HL-60/S4 (cell line): ENCODE measurements at regions not wholly inside any gene's neighbourhood (a gene's known extent, or its start where the extent isn't known, plus 50 kb on each side); places are given as distances from the start of the nearest gene placed in this dataset.
"Not testable (repeated sequence)": the region's sequence is repeated elsewhere in the genome, so short reads cannot be mapped to it uniquely, and the experiment has no call there.

ENCODE experiments used
- in situ Hi-C: fragments of 300-500 bp; cut with MboI; formaldehyde crosslinking; loops from 2 replicates; pipeline ENCODE4 v1.14.3; 2022; ENCODE audit warnings: low sequenced_read_pairs

DNA sequence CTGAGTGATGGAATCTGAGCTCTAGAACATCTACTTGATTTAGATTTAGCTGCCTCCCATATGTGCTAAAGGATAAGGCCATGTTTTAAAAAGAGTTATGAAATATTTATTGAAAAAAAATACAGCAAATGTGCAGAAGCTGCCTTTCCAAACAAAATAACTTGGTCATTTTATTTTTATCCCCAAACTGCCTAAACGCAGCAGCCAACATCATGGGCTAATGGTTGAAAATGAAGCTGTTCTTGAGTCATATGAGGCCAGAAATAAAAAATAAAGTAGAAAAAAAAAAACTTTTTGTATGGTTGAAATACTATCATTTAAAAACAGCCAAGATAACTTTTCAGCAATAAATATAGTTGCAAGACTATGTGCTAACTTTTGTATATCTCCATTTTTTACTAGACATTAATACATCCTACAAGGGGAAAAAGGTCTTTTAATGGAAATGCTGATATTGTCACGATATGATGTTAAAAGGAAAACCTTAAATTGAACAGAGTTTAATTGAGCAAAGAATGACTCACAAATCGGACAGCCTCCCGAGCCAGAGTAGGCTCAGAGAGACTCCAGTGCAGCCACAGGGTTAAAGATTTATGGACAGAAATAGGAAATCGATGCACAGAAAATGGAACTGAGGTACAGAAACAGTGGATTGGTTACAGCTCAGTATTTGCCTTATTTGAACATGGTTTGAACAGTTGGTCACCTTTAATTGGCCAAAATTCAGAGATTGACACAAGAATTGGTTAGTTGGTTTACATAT lies 305.8 kb downstream of the MDFIC start:
- in situ Hi-C loops, result no loop called here

DNA sequence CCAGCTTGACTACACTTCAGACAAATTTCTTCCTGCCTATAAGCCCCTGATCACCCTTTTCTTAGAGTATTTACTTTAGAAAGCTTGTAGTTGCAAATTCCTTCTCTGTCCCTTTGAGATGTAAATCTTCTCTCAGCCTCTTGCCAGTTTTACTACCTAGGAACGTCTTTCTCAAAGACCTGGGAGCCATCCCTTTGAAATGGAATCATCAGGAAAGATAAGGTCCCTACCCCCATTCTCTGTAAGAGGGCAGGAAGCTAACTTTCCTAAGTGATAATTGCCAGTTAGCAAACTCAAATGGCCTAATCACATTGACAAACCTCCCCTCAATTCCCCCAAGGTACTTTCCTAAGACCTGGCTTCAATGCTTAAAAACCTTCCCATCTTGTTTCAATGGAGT lies 304.5 kb downstream of the MDFIC start:
- in situ Hi-C loops, result no loop called here

DNA sequence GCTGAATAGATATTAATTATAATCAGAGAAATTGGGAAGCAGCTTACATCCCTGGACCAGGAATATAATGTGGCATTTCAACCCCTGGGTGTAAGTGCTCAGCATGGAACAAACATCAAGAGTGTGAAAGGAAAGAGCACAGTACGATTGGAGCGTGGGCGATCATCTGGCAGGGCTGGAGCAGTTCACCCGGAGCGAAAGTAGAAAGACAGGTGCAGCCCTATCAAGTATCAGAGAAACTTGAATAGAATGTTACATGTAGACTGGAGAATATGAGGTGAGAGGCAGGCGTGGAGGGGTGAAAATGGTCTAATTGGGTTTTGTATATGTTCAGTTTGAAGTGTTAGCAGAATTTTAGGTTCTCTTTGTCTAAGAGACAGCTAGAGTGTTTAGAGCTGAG lies 303.0 kb downstream of the MDFIC start:
- in situ Hi-C loops, result no loop called here

DNA sequence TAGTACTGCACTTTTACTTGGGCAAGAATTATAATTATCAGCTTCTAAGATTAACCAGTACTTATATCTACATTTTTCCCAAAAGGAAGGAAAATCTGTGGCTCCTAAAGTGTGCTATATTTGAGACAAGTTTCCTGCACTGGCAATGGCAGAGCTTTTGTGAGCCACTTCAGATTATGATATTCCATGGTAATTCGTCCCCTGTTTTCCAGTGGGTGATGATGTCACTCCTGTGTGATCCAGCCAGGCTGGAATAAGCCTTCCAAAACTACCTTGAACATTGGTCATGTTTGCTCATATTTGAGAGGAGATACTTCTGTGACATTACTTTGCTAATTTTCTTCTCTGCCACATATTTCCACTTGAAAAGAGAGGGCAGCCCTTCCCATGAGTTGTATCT lies 302.1 kb downstream of the MDFIC start:
- in situ Hi-C loops, result no loop called here

DNA sequence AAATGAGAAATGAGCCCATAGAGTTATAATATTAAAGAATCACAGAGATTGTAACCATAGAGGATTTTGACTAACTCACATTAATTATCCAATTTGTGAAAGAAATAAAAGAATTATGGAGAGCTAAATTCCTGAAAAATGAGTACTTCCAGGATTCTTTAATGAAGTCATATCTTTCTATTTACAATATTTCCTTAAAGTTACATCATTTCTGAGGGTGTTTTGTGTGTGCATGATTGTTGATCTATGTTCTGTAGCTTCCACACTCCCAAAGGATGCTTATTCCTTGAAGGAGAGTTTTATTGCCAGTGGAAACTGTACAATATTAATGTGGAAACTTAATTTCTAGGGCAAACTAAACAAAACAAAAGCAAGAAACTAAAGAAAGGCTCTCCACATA lies 299.6 kb downstream of the MDFIC start:
- in situ Hi-C loops, result no loop called here

DNA sequence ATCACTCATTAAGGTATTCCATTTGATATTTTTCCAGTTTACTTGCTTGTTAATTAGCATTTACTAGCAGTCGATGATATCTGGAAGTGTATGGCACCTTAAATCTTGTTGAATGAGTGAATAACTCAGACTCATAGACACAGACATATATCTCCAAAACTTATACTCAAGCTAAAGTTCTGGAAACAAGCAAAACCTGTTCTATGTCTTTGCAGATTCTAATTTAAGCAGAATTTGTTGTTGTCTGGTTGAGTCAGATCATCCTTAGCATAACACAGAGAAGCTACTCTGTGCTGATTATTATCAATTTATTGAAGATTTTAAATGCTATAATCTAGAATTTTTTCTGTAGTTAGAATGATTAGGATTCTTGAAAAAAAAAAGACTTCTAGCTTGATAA lies 296.2 kb downstream of the MDFIC start:
- in situ Hi-C loops, result loop anchor here (10.0 kb wide), 1 partner anchor 353 kb away; no protein-coding TSS in a partner anchor

DNA sequence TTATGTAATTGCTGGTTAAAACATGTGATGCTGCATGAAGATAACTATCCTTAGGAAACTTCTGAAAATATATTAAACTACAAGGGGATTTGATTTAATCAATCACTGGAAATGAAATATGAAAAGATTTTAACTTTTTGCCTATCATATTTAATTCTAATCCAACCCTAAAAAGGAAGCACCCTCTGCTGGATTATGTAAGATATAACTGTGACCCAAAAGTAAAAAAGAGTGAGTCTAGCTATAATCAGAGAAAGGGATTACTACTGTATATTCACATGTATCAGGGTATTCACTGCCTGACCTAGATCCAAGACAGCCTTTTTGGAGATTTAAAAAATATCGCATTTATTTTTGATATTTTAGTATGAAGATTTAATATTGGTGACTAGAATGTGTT lies 295.5 kb downstream of the MDFIC start:
- in situ Hi-C loops, result loop anchor here (10.0 kb wide), 1 partner anchor 353 kb away; no protein-coding TSS in a partner anchor

DNA sequence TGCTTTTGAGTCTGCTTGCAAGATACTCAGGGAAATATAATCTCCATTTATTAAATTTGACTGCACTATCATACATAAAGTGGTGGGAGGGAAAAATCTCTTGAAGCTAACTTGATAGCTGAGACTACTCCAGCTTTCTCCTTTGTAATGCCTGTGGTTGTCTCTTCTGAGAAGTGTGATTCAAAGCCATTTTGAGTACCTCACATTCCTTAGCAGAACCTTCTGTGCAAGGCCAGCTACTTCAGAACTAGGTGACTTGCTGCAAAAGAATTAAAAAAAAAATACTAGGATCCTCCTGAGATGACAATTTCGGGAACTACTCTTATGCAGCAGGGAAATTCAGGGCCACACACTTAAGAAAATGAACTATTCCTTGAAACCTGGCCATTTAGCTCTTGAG lies 294.8 kb downstream of the MDFIC start:
- in situ Hi-C loops, result loop anchor here (10.0 kb wide), 1 partner anchor 352 kb away; no protein-coding TSS in a partner anchor

DNA sequence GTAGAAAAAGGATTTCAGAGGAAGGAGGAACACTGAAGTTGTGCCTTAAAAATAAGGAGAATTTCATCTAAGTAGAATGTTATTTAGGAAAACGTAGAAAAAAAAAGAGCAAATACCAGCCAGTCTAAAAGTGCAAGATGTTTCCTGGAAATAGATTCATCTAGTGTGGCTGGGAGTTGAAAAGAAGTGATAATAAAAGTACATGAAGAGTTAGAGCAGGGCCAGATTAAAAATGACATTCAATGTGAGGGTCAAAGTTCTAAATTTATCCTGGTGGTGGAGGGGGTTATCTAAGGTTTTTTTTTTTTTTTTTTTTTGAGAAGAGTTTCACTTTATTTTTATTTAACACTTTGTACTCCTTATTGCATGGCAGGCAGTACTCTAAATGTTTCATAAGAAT lies 289.3 kb downstream of the MDFIC start:
- in situ Hi-C loops, result loop anchor here (10.0 kb wide), 1 partner anchor 346 kb away; no protein-coding TSS in a partner anchor

DNA sequence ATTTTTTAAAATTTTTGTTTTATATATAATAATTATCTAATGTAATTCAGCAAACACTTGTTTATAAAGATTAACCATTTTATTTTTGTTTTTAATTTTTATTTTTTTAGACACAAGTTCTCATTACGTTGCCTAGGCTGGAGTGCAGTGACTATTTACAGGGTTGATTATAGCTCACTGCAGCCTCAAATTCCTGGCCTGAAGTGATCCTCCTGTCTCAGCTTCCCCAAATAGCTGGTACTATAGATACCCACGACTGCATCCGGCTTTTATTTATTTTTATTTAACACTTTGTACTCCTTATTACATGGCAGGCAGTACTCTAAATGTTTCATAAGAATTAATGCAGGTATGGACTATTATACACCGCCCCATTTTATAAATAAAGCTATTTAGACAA lies 288.7 kb downstream of the MDFIC start:
- in situ Hi-C loops, result loop anchor here (10.0 kb wide), 1 partner anchor 346 kb away; no protein-coding TSS in a partner anchor

DNA sequence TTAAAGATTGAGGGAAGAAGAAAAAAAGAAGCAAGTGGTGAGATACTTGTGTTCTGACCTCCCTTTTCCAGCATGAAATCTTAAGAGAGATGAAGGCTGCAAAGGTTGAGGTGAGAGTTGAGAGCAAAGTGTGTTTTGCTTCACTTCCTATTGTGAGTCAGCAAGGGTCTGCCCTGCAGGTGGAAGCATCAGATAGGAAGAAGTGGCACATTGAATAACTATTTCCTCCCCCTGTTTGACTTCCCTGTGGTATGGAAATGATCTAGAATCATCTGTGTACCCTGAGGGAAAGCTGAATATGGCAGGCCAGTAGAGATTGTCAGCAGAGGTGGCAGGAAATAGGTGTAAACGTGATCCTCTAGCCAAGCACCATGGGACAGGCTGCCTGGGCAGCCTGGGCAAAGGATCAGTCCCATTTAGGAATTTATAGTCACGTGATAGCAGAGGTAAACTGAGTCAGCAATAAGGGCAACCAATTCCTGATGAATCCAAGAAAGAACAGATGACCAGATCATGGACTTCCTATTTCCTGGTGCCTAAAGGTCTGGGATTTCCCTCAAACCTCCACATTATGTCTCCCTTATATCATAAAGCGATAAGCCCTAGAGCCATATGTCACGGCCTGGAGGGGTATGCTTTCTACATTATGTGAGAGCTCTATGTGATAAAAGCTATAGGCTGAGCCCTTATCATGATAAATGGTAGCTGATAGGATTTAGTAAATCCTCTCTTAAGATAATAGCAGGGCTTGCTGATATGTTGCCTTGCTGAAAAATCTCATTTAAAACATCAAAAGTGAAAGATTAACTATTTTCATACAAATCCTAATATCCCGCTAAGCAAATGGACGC lies 287.0 kb downstream of the MDFIC start:
- in situ Hi-C loops, result no loop called here

DNA sequence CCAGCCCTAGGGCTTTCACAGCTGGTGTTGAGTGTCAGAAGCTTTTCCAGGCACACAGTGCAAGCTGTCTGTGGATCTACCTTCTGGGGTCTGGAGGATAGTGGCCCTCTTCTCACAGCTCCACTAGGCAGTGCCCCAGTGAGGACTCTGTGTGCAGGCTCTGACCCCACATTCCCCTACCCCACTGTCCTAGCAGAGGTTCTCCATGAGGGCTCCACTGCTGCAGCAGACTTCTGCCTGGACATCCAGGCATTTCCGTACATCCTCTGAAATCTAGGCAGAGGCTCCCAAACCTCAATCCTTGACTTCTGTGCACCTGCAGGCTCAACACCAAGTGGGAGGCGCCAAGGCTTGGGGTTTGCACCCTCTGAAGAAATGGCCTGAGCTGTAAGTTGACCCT lies 284.5 kb downstream of the MDFIC start:
- in situ Hi-C loops, result not testable (repeated sequence)

DNA sequence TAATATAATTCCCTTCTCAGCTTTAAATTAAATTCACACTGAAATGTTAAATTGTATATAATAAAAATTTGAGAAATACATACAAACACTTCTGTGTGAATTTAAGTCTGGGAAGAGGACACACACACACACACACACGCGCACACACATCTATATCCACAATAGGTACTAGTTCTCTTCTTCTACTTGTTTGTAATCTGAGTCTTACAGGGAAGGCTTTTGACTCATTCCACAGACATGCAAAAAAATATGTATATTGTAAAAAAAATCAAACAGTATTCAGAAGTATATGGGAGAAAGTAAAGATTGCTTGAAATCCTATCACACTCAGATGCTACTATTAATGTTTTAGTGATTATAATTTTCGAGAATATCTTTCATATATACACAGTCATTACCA lies 276.2 kb downstream of the MDFIC start:
- in situ Hi-C loops, result no loop called here

DNA sequence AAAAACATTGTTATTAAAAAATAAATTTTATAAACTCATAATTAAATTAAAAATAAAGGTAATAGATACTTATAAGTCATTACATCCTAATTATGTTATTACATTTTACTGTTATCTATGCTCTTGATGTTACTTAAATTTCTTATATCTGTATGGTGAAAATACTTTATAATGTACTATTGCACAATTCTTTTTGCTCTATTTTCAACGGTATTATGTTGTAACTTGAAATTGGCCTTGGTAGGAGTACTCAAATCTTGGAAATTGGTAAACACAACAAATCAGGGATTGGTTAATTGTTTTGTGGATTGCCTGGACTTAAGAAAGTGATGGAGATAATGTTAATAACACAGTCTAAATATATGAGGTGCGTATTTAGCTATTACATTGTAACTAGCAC lies 273.3 kb downstream of the MDFIC start:
- in situ Hi-C loops, result no loop called here

DNA sequence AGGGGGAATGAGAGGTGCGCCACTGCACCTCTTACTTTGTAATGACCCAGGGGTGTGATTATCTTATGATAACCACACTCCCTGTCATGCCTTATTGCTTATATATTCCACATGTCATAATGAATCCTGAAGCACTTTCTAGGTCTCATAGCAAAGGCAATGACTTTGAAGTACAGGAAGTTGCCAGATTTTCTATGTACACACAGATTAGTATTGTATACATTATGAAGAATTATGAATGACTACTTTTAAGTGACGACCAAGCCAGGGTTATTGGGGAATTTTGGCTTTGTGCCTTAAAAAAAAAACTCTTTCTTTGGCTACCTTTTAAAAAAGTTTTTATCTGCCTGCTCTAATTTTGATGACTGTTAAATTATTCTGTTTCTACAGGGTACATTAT lies 269.6 kb downstream of the MDFIC start:
- in situ Hi-C loops, result no loop called here

DNA sequence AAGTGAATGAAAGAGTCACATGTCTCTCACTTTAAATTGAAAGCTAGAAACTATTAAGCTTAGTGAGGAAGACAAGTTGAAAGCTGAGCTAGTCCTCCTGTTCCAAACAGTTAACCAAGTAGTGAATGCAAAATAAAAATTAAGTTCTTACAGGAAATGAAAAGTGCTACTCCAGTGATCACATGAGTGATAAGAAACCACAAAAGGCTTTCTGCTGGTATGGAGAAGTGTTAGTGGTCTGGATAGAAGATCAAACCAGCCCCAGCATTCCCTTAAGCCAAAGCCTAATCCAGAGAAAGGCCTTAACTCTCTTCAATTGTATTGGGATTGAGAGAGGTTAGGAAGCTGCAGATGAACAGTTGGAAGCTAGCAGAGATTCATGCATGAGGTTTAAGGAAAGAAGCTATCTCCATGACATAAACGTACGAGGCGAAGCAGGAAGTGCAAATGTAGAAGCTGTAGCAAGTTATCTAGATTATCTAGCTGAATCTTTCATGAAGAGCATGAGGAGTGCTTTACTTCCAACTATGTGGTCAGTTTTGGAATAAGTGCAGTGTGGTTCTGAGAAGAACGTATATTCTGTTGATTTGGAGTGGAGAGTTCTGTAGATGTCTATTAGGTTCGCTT lies 261.6 kb downstream of the MDFIC start:
- in situ Hi-C loops, result no loop called here

DNA sequence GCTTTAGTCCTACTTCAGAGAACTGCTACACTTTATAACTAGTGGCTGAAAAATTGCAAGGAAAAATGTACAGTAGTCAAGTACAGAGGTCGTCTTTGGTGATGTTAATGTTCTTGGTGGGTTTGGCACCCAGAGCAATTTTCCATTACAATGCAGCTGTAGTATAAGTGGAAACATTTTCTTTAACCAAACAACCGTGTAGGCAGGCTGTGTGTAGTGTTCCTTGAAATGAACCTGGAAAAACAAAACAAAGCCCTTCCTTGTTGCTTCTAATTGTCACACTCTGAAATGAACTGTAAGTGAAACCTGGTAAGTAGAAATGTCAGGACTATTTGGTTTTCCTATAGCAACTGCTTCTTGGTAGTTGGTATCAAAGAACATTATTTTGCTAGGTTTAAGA lies 256.9 kb downstream of the MDFIC start:
- in situ Hi-C loops, result no loop called here

DNA sequence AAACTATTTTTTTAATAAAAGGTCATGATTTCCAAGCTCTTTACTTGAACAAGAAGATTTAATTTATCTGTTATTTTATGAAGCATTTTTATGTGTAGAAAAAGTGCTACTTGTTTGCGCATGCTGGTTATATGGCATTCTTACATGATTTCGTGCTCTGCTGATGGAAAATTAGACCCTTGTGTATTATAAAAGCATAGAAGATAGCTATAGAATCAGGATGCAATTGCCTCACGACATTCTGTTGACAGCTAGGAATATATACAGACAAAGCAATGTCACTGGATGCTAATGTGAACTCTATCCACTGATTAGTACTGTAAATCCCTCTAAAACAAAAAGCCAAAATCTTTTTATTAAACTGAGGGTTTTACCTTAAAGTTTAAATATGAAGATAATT lies 255.9 kb downstream of the MDFIC start:
- in situ Hi-C loops, result no loop called here

DNA sequence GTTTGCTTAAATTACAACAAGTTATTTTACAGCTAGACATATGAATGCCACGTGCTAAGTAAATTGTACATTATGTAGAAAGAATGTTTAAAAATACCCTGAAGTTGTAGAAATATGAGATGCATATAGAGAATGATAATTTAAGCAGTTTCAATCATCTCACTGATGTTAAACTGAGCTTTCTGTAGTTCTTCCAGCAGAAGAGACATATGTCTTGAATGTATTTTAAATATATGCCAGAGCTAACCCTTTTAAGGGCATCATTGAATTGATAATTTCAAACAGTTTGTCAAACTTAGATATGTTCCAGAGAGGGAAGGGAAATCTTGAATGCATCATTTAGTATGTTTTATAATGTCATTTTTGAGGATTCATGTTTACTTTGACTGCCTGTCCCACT lies 255.2 kb downstream of the MDFIC start:
- in situ Hi-C loops, result no loop called here

DNA sequence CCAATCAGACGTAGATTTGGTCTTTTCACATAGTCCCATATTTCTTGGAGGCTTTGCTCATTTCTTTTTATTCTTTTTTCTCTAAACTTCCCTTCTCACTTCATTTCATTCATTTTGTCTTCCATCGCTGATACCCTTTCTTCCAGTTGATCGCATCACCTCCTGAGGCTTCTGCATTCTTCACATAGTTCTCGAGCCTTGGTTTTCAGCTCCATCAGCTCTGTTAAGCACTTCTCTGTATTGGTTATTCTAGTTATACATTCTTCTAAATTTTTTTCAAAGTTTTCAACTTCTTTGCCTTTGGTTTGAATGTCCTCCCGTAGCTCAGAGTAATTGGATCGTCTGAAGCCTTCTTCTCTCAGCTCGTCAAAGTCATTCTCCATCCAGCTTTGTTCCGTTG lies 250.5 kb downstream of the MDFIC start:
- in situ Hi-C loops, result not testable (repeated sequence)

DNA sequence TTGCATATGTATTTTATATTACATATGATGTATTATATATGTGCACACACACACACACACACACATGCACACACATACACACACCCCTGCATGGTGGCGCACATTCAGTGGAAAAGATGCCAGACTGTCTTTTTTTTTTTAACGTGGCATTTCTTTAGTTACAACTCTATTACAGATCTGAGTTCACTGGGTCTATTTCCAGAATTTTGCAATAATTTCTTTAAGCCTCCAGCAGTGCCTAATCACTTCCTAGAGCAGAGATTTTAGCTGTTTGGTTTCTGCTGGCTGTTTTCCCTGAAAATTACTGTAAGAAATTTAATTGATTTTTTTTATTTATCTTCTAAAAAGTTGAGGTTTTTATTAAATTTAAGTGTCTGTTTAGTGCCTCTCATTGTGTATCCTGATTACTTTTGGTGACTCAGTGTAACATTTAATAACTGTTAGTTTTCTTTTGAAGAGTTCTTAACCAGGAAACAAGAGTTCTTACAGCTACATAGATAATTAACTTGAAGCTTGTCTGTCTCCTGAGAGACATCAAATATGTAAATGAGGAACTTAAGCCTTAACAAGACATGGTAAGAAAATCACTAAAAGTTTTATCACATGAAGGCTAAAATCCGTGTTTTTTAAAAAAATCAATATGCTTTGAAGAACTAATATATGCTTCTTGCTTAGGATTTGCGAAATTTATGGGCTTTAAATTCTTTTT lies 232.0 kb downstream of the MDFIC start:
- in situ Hi-C loops, result no loop called here
